MM.1S (cell line): ENCODE measurements at regions not wholly inside any gene's neighbourhood (a gene's known extent, or its start where the extent isn't known, plus 50 kb on each side); places are given as distances from the start of the nearest gene placed in this dataset.

Experiments
- CTCF ChIP-seq: fragments of 300-600 bp; sonication (generic); IDR thresholded peaks from 2 replicates; pipeline ENCODE4 v1.5.1; 2016; ENCODE audit warnings: antibody characterized with exemption, low read length, mixed read lengths
- EZH2phosphoT487 ChIP-seq: fragments of 300-600 bp; sonication (generic); IDR thresholded peaks from 2 replicates; pipeline ENCODE4 v1.6.1; 2018; ENCODE audit warnings: antibody characterized with exemption, low read length

- TF ChIP-seq CTCF (no peak), EZH2phosphoT487 (no peak)
These were observed 489.7 kb downstream of the COG6 start for GRCh38 chr13:40145139-40145538.
